CD14-positive monocyte (primary cell): ENCODE measurements at regions not wholly inside any gene's neighbourhood (a gene's known extent, or its start where the extent isn't known, plus 50 kb on each side); places are given as distances from the start of the nearest gene placed in this dataset.

ENCODE experiments used
- DNase-seq, 3 donors: peaks; one replicate each; pipeline ENCODE4 v3.0.0-alpha.2; 2011 to 2022
- H2AFZ ChIP-seq: 2 replicates; pipeline ENCODE4 v1.6.0; 2012; ENCODE audit warnings: mild to moderate bottlenecking, low read depth, low read length, inconsistent platforms; ENCODE audit not compliant: insufficient read depth, poor library complexity, severe bottlenecking
- H3K27ac ChIP-seq, 2 donors: 1 replicate in 1 of 2; 2 replicates in 1 of 2; pipeline ENCODE4 v1.5.1; 2012 to 2013; ENCODE audit warnings: low read length in 2 of 2, control low read depth in 1 of 2, inconsistent platforms in 1 of 2, low read depth in 1 of 2, mild to moderate bottlenecking in 1 of 2
- H3K27me3 ChIP-seq, 2 donors: one replicate each; pipeline versions ENCODE4 v1.6.0 to v1.6.1; 2011 to 2013; ENCODE audit warnings: low read length in 2 of 2; ENCODE audit not compliant: control insufficient read depth in 2 of 2, insufficient read depth in 2 of 2
- H3K36me3 ChIP-seq, 2 donors: replicated peaks in 1 of 2; 1 replicate in 1 of 2; 2 replicates in 1 of 2; pipeline versions ENCODE4 v1.5.1 to v1.6.1; 2012 to 2013; ENCODE audit warnings: low read length in 2 of 2, control low read depth in 1 of 2, inconsistent platforms in 1 of 2, mild to moderate bottlenecking in 1 of 2; ENCODE audit not compliant: insufficient read depth in 2 of 2, control insufficient read depth in 1 of 2
- H3K4me1 ChIP-seq, 2 donors: 1 replicate in 1 of 2; 2 replicates in 1 of 2; pipeline versions ENCODE4 v1.5.1 to v1.6.1; 2012 to 2013; ENCODE audit warnings: low read length in 2 of 2, control low read depth in 1 of 2, inconsistent platforms in 1 of 2, mild to moderate bottlenecking in 1 of 2, moderate library complexity in 1 of 2; ENCODE audit not compliant: insufficient read depth in 2 of 2, control insufficient read depth in 1 of 2
- H3K4me2 ChIP-seq: replicated peaks from 2 replicates; pipeline ENCODE3; 2012; ENCODE audit warnings: low read length, moderate library complexity, mild to moderate bottlenecking; ENCODE audit not compliant: poor library complexity, severe bottlenecking; ENCODE audit errors: extremely low read depth
- H3K4me3 ChIP-seq, 3 experiments: fragments of 200-600 bp in 1 of 3; sonication (generic) in 1 of 3; replicated peaks in 1 of 3; 1 replicate in 2 of 3; 2 replicates in 1 of 3; pipeline ENCODE4 v1.5.1; 2011 to 2013; ENCODE audit warnings: low read length in 3 of 3, mild to moderate bottlenecking in 3 of 3, control low read depth in 2 of 3, low read depth in 2 of 3, inconsistent platforms in 1 of 3, moderate library complexity in 1 of 3
- H3K79me2 ChIP-seq: 2 replicates; pipeline ENCODE4 v1.6.0; 2012; ENCODE audit warnings: mild to moderate bottlenecking, control low read depth, inconsistent platforms, low read length, moderate library complexity; ENCODE audit not compliant: insufficient read depth
- H3K9ac ChIP-seq: 2 replicates; pipeline ENCODE4 v1.6.0; 2017; ENCODE audit warnings: low read length, mild to moderate bottlenecking; ENCODE audit not compliant: insufficient read depth, poor library complexity, severe bottlenecking
- H3K9me3 ChIP-seq, 2 donors: replicated peaks in 1 of 2; 1 replicate in 1 of 2; 2 replicates in 1 of 2; pipeline versions ENCODE4 v1.5.1 to v1.6.1; 2012 to 2013; ENCODE audit warnings: low read length in 2 of 2, control low read depth in 1 of 2; ENCODE audit not compliant: control insufficient read depth in 1 of 2, insufficient read depth in 1 of 2
- H4K20me1 ChIP-seq: 2 replicates; pipeline ENCODE4 v1.6.0; 2012; ENCODE audit warnings: mild to moderate bottlenecking, low read length, control low read depth, moderate library complexity; ENCODE audit not compliant: insufficient read depth
- H3K27ac Mint-ChIP-seq, 7 donors: one replicate each; pipeline ENCODE4 v1.8.0; 2020; ENCODE audit warnings: mild to moderate bottlenecking in 7 of 7, mixed read lengths in 7 of 7, moderate library complexity in 6 of 7, inconsistent platforms in 2 of 7
- H3K27me3 Mint-ChIP-seq, 3 donors: one replicate each; pipeline ENCODE4 v1.8.0; 2021 to 2022; ENCODE audit warnings: low read depth in 3 of 3, mild to moderate bottlenecking in 3 of 3, mixed read lengths in 3 of 3, moderate library complexity in 3 of 3, inconsistent platforms in 1 of 3
- H3K36me3 Mint-ChIP-seq, 2 donors: one replicate each; pipeline ENCODE4 v1.8.0; 2020; ENCODE audit warnings: mixed read lengths in 2 of 2, inconsistent platforms in 1 of 2, mild to moderate bottlenecking in 1 of 2
- H3K4me1 Mint-ChIP-seq: one replicate; pipeline ENCODE4 v1.8.0; 2020; ENCODE audit warnings: mild to moderate bottlenecking, mixed read lengths
- H3K4me3 Mint-ChIP-seq, 2 donors: one replicate each; pipeline ENCODE4 v1.8.0; 2020; ENCODE audit warnings: mild to moderate bottlenecking in 2 of 2, mixed read lengths in 2 of 2, moderate library complexity in 1 of 2
- H3K9me3 Mint-ChIP-seq, 7 donors: one replicate each; pipeline ENCODE4 v1.8.0; 2020 to 2022; ENCODE audit warnings: mixed read lengths in 7 of 7, mild to moderate bottlenecking in 6 of 7, moderate library complexity in 6 of 7, inconsistent platforms in 2 of 7
- CTCF ChIP-seq: fragments of 200-600 bp; IDR thresholded peaks from one replicate; pipeline ENCODE4 v1.8.0; 2022; ENCODE audit warnings: antibody characterized with exemption, mild to moderate bottlenecking
- WGBS: methylation state at CpG from one replicate; pipeline ENCODE4 v1.1.5; 2013; ENCODE audit warnings: missing lambda C conversion rate; ENCODE audit not compliant: insufficient coverage; 5-methylcytosine and 5-hydroxymethylcytosine counted together
- intact Hi-C, 2 donors: fragments of 100-400 bp; cut with micrococcal nuclease; formaldehyde crosslinking; loops; one replicate each; pipeline versions ENCODE4 v1.15.0 to v1.15.1; 2023

- intact Hi-C loops = no loop called here
- H3K9me3 ChIP-seq = peaks cover 0 to 16% of the 10 kb centered on the region in 2 donors
- H3K4me1 Mint-ChIP-seq = no peaks in the 10 kb centered on the region
- no peaks in the 10 kb centered on the region for H3K36me3 Mint-ChIP-seq
- H4K20me1 ChIP-seq = no peaks in the 10 kb centered on the region
- H3K27ac Mint-ChIP-seq = no peak overlapping the region
- WGBS = 100% methylated on average over 4 of the region's 5 CpGs
- no peak for TF ChIP-seq CTCF
- no peaks in the 10 kb centered on the region for H3K27me3 Mint-ChIP-seq
- no peak overlapping the region for H3K4me3 Mint-ChIP-seq
- no peak overlapping the region for H3K27ac ChIP-seq
- H3K4me3 ChIP-seq = no peak overlapping the region
- H3K79me2 ChIP-seq = no peaks in the 10 kb centered on the region
- peaks cover 0 to 14% (median 10%) of the 10 kb centered on the region in 7 donors for H3K9me3 Mint-ChIP-seq
- no peaks in the 10 kb centered on the region for H3K36me3 ChIP-seq
- no peaks in the 10 kb centered on the region for H3K27me3 ChIP-seq
- H3K4me2 ChIP-seq = no peak overlapping the region
- no peak for DNase-seq
- no peak overlapping the region for H3K9ac ChIP-seq
- no peaks in the 10 kb centered on the region for H3K4me1 ChIP-seq
- no peak overlapping the region for H2AFZ ChIP-seq
Observed at GRCh38 chr12:85663631-85664030, 172.6 kb downstream of the RASSF9 start.

- no peak overlapping the region for H2AFZ ChIP-seq
- Mint-ChIP-seq H3K4me1 (no peaks in the 10 kb centered on the region), H3K9me3 (peaks cover 0 to 11% (median 4%) of the 10 kb centered on the region in 7 donors), H3K27ac (no peak overlapping the region), H3K27me3 (no peaks in the 10 kb centered on the region), H3K36me3 (no peaks in the 10 kb centered on the region), H3K4me3 (no peak overlapping the region)
- no peaks in the 10 kb centered on the region for H3K36me3 ChIP-seq
- no peaks in the 10 kb centered on the region for H4K20me1 ChIP-seq
- H3K4me2 ChIP-seq = no peak overlapping the region
- H3K27me3 ChIP-seq = no peaks in the 10 kb centered on the region
- H3K27ac ChIP-seq = no peak overlapping the region
- DNase-seq = no peak
- TF ChIP-seq CTCF = no peak
- H3K4me1 ChIP-seq = no peaks in the 10 kb centered on the region
- no peaks in the 10 kb centered on the region for H3K79me2 ChIP-seq
- intact Hi-C loops = no loop called here
- no peak overlapping the region for H3K9ac ChIP-seq
- no peak overlapping the region for H3K4me3 ChIP-seq
- H3K9me3 ChIP-seq = peaks cover 0 to 9% of the 10 kb centered on the region in 2 donors
Observed at GRCh38 chr12:85664429-85664828, 171.8 kb downstream of the RASSF9 start.
